ENCODE measurements at regions not wholly inside any gene's neighbourhood (a gene's known extent, or its start where the extent isn't known, plus 50 kb on each side); places are given as distances from the start of the nearest gene placed in this dataset.

GRCh38 chr9:135263511-135263910 lies 176.0 kb downstream of the OLFM1 start:
- TF ChIP-seq, protein P1, sequence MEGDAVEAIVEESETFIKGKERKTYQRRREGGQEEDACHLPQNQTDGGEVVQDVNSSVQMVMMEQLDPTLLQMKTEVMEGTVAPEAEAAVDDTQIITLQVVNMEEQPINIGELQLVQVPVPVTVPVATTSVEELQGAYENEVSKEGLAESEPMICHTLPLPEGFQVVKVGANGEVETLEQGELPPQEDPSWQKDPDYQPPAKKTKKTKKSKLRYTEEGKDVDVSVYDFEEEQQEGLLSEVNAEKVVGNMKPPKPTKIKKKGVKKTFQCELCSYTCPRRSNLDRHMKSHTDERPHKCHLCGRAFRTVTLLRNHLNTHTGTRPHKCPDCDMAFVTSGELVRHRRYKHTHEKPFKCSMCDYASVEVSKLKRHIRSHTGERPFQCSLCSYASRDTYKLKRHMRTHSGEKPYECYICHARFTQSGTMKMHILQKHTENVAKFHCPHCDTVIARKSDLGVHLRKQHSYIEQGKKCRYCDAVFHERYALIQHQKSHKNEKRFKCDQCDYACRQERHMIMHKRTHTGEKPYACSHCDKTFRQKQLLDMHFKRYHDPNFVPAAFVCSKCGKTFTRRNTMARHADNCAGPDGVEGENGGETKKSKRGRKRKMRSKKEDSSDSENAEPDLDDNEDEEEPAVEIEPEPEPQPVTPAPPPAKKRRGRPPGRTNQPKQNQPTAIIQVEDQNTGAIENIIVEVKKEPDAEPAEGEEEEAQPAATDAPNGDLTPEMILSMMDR (IDR thresholded peaks at IDR 0.05) = no peak
- no peak for TF ChIP-seq POLR2A (IDR thresholded peaks at IDR 0.05)

Data from right lobe of liver (tissue), 4 donors.